ENCODE measurements at regions not wholly inside any gene's neighbourhood (a gene's known extent, or its start where the extent isn't known, plus 50 kb on each side); places are given as distances from the start of the nearest gene placed in this dataset.

- no peak for TF ChIP-seq ZFX (IDR thresholded peaks at IDR 0.05; ENCODE audit: borderline replicate concordance)
- TF ChIP-seq CTCF (IDR thresholded peaks at IDR 0.05) = no peak
- no peak overlapping the region for H3K27ac ChIP-seq
Observed at GRCh38 chr7:134372858-134373257, 56.1 kb upstream of the SLC35B4 start.

GRCh38 chr7:134371971-134372370 lies 55.2 kb upstream of the SLC35B4 start:
- no peak overlapping the region for H3K27ac ChIP-seq
- TF ChIP-seq ZFX (IDR thresholded peaks at IDR 0.05; ENCODE audit: borderline replicate concordance) = no peak
- TF ChIP-seq CTCF (IDR thresholded peaks at IDR 0.05) = no peak

GRCh38 chr7:134371536-134371935 lies 54.8 kb upstream of the SLC35B4 start:
- no peak overlapping the region for H3K27ac ChIP-seq
- TF ChIP-seq ZFX (IDR thresholded peaks at IDR 0.05; ENCODE audit: borderline replicate concordance) = no peak
- no peak for TF ChIP-seq CTCF (IDR thresholded peaks at IDR 0.05)

- TF ChIP-seq CTCF (IDR thresholded peaks at IDR 0.05) (no peak), ZFX (IDR thresholded peaks at IDR 0.05; ENCODE audit: borderline replicate concordance) (no peak)
- H3K27ac ChIP-seq = no peak overlapping the region
Observed at GRCh38 chr7:134370135-134370534, 53.4 kb upstream of the SLC35B4 start.

- TF ChIP-seq ZFX (IDR thresholded peaks at IDR 0.05; ENCODE audit: borderline replicate concordance) (no peak), CTCF (IDR thresholded peaks at IDR 0.05) (no peak)
- H3K27ac ChIP-seq = no peak overlapping the region
Observed at GRCh38 chr7:134368851-134369544, 52.3 kb upstream of the SLC35B4 start.

- H3K27ac ChIP-seq = no peak overlapping the region
- no peak for TF ChIP-seq CTCF (IDR thresholded peaks at IDR 0.05)
- TF ChIP-seq ZFX (IDR thresholded peaks at IDR 0.05; ENCODE audit: borderline replicate concordance) = no peak
Observed at GRCh38 chr7:134367956-134368749, 51.4 kb upstream of the SLC35B4 start.

Data from 22Rv1 (cell line).